GM06990 (cell line): ENCODE measurements at regions not wholly inside any gene's neighbourhood (a gene's known extent, or its start where the extent isn't known, plus 50 kb on each side); places are given as distances from the start of the nearest gene placed in this dataset.

Source experiments
- DNase-seq: peaks from one replicate; pipeline ENCODE4 v3.0.0-alpha.2; 2011; ENCODE audit not compliant: insufficient read length; ENCODE audit errors: extremely low read depth
- H3K27me3 ChIP-seq: replicated peaks from 2 replicates; pipeline ENCODE4 v1.6.0; 2011; ENCODE audit warnings: low read length; ENCODE audit not compliant: control insufficient read depth, insufficient read depth
- H3K36me3 ChIP-seq: 2 replicates; pipeline ENCODE4 v1.5.1; 2011; ENCODE audit warnings: low read length; ENCODE audit not compliant: control insufficient read depth, insufficient read depth
- H3K4me3 ChIP-seq: replicated peaks from 2 replicates; pipeline ENCODE4 v1.5.1; 2011; ENCODE audit warnings: low read depth, mild to moderate bottlenecking, control low read depth, low read length
- TF ChIP-seq, protein P1 (sequence below): IDR thresholded peaks from 2 replicates; pipeline ENCODE4 v1.5.1; 2011; ENCODE audit warnings: low read length, control low read depth, mild to moderate bottlenecking, inconsistent platforms; ENCODE audit not compliant: insufficient read depth, poor library complexity, severe bottlenecking

DNA sequence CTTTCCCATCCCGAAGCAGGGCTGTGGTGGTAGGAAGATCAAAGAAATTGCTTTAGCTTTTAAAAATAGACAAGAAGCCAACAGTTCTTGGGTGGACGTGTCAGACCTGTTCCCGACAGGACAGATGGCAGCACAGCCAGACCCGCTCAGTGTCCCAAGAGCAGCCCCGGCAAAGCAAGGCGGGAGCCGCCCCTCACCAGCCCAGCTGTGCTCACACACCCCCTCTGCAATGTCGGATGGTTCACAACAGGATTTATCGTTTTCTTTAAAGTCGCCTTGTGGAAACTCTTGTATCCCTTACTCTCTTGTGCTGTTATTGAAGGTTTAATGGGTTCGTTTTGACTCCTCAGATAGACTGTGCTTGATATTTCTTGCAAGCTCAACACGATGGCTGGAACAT is 302.4 kb downstream of the THBS2 start:
- no peaks in the 10 kb centered on the region for H3K27me3 ChIP-seq
- TF ChIP-seq, protein P1, sequence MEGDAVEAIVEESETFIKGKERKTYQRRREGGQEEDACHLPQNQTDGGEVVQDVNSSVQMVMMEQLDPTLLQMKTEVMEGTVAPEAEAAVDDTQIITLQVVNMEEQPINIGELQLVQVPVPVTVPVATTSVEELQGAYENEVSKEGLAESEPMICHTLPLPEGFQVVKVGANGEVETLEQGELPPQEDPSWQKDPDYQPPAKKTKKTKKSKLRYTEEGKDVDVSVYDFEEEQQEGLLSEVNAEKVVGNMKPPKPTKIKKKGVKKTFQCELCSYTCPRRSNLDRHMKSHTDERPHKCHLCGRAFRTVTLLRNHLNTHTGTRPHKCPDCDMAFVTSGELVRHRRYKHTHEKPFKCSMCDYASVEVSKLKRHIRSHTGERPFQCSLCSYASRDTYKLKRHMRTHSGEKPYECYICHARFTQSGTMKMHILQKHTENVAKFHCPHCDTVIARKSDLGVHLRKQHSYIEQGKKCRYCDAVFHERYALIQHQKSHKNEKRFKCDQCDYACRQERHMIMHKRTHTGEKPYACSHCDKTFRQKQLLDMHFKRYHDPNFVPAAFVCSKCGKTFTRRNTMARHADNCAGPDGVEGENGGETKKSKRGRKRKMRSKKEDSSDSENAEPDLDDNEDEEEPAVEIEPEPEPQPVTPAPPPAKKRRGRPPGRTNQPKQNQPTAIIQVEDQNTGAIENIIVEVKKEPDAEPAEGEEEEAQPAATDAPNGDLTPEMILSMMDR, result no peak
- H3K36me3 ChIP-seq, result no peaks in the 10 kb centered on the region
- DNase-seq, result no peak
- H3K4me3 ChIP-seq, result no peak overlapping the region

DNA sequence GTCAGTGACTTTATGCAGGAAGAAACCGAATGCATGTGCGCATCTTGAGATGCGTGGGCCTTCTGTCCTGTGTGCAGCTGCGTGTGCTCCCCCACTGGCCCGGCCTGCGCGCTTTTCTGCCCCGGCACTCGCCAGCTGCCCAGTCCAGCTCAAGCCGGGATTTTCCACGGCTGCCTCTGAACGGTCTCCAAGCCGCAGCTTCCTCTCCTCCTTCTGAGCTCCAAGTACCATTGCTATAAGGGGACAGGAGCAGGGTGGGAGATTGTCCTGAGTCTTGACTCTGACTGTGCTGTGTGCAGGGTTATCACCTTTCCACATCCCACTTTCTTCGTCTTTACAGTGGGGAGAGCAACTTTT is 302.8 kb downstream of the THBS2 start:
- no peak overlapping the region for H3K4me3 ChIP-seq

DNA sequence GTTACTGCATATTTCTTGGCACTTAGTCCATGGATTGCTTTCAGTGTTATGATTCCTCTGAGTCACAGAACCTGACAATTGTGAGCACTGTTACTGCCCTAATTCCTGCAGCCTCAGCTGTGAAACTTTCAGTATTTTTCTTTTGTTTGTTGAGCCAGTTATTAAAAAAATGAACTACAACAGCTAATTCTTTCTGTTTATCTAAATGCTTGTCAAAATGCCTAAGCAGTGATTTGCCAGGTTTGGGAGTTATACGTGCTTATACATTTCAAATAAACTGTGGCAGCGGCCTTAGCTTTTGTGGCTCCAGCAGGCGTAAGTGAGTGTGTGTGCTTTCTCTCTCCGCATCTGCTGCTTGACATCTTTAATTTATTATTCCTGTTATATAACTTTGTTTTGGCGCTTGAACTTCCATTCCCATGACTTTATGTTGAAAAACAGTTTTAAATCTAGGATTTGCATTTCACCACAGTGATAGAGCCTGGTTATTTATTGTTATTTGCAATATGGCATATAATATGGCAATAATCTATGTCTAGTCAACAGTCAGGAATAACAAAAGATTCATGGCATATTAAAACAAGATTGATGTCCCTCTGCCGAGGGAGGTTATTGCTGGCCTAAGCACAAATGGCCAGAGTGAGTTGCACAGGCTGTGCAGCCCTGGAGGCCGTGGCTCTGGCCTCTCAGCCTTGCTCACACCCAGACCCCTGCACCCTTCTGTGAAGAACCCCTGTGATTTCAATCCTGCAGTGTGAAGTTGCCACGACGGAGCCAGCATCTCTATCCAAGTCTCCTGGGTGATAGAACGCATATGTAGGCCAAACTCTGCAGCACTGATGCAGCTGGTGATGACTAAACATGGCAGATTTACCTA is 303.4 kb downstream of the THBS2 start:
- TF ChIP-seq, protein P1, result no peak
- Histone ChIP-seq H3K36me3 (no peaks in the 10 kb centered on the region), H3K4me3 (no peak overlapping the region), H3K27me3 (no peaks in the 10 kb centered on the region)
- no peak for DNase-seq

More for the DNA sequence above, 302.8 kb downstream of the THBS2 start:
- Histone ChIP-seq H3K27me3 (no peaks in the 10 kb centered on the region), H3K36me3 (no peaks in the 10 kb centered on the region)
- TF ChIP-seq, protein P1, result no peak
- no peak for DNase-seq

DNA sequence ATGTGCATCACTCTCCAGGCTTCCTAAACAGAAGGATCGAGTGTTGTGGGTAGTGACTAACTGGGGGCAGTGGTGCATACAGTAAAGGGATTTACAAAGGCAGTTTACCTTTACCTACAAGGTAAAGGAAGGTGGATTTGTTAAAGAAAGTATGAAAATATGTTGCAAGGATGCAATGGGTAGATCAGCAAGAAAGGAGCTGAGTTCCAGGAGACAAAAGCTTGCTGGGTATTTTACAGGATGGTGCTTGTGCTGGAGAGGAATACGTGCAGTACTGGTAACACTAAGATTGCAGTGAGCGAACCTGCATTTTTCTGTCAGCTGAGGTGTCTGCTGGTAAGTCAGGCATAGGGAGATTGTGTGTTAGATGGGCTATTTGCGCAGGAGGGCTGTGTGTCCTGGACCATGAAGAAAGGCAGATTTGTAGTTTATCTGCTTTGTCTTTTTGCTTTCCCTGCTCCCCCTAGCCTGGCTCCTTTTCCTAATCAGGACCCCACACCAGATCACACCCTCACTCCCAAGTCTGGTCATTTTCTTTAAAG is 304.6 kb downstream of the THBS2 start:
- Histone ChIP-seq H3K27me3 (no peaks in the 10 kb centered on the region), H3K36me3 (no peaks in the 10 kb centered on the region), H3K4me3 (no peak overlapping the region)
- TF ChIP-seq, protein P1, result no peak
- DNase-seq, result no peak

DNA sequence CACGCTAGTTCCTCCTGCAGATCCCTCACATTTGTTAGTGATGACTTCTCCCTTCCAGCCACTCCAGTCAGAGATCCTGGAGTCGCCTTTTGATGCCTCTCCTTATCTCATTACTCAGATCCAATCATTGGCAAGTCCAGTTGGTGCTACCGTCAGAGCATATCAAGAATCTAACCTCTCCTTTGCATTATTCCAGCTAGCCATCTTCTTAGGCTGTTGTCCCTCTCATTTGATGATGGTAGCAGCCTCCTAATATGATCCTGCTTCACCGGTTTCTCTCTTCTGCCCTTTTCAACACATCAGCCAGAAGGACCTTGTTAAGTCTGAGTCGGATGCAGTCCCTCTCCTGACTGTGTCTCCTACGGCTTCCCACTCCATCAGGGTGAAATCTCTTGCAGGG is 305.6 kb downstream of the THBS2 start:
- DNase-seq, result no peak
- Histone ChIP-seq H3K27me3 (no peaks in the 10 kb centered on the region), H3K36me3 (no peaks in the 10 kb centered on the region), H3K4me3 (no peak overlapping the region)
- TF ChIP-seq, protein P1, result no peak
